IMR-90 (cell line): ENCODE measurements at regions not wholly inside any gene's neighbourhood (a gene's known extent, or its start where the extent isn't known, plus 50 kb on each side); places are given as distances from the start of the nearest gene placed in this dataset.

Experiments
- ATAC-seq: fragments of 200-7000 bp; cut with Tn5 transposase; 2 replicates; pipeline ENCODE4 v1.9.1; 2020; ENCODE audit warnings: low read depth, mild to moderate bottlenecking, moderate library complexity
- BruUV-seq: library from RNA; stranded (reverse); fragments of 400-500 nt; replicated peaks from 2 replicates; lab custom pipeline; 2021; lab: Mats Ljungman, UMichigan
- CTCF ChIA-PET: fragments of 300-600 bp; formaldehyde crosslinking; extraction: SDS; loops from one replicate; lab custom pipeline; 2021; ENCODE audit warnings: antibody characterized with exemption; lab: Yijun Ruan, JAX
- POLR2A ChIA-PET: fragments of 300-600 bp; sonication (Branson Sonifier 250); formaldehyde crosslinking; loops from one replicate; lab custom pipeline; 2022; ENCODE audit warnings: antibody characterized with exemption; ENCODE audit not compliant: unreplicated experiment; lab: Charles Lee
- DNase-seq: peaks from one replicate; pipeline ENCODE4 v3.0.0; 2013
- H2AFZ ChIP-seq: replicated peaks from 2 replicates; pipeline ENCODE3; 2013; ENCODE audit warnings: low read length, mild to moderate bottlenecking; ENCODE audit not compliant: poor library complexity
- H2AK5ac ChIP-seq: 2 replicates; pipeline ENCODE4 v1.6.1; 2013; ENCODE audit warnings: low read depth, low read length, inconsistent platforms
- H2AK9ac ChIP-seq: replicated peaks from 2 replicates; pipeline ENCODE3; 2013; ENCODE audit warnings: mild to moderate bottlenecking, low read depth, low read length, moderate library complexity; ENCODE audit not compliant: poor library complexity
- H2BK120ac ChIP-seq: 2 replicates; pipeline ENCODE4 v1.6.1; 2013; ENCODE audit warnings: low read depth, low read length, inconsistent platforms
- H2BK15ac ChIP-seq: 3 replicates; pipeline ENCODE4 v1.6.1; 2013; ENCODE audit warnings: low read depth, low read length, inconsistent platforms
- H2BK20ac ChIP-seq: 2 replicates; pipeline ENCODE4 v1.6.1; 2013; ENCODE audit warnings: low read depth, mild to moderate bottlenecking, inconsistent platforms, low read length, moderate library complexity
- H2BK5ac ChIP-seq: 2 replicates; pipeline ENCODE4 v1.6.1; 2013; ENCODE audit warnings: mild to moderate bottlenecking, low read depth, low read length, inconsistent platforms; ENCODE audit not compliant: poor library complexity, severe bottlenecking
- H3K14ac ChIP-seq: replicated peaks from 2 replicates; pipeline ENCODE4 v1.6.1; 2013; ENCODE audit warnings: low read depth, low read length, inconsistent platforms
- H3K18ac ChIP-seq: 2 replicates; pipeline ENCODE4 v1.6.1; 2013; ENCODE audit warnings: low read depth, low read length, control low read depth
- H3K23ac ChIP-seq: 2 replicates; pipeline ENCODE4 v1.6.1; 2013; ENCODE audit warnings: low read depth, low read length, inconsistent platforms
- H3K27ac ChIP-seq: 2 replicates; pipeline ENCODE4 v1.5.1; 2013; ENCODE audit warnings: mild to moderate bottlenecking, control low read depth, low read length; ENCODE audit not compliant: insufficient read depth
- H3K27me3 ChIP-seq: 2 replicates; pipeline ENCODE4 v1.6.1; 2013; ENCODE audit warnings: low read length; ENCODE audit not compliant: control insufficient read depth, insufficient read depth
- H3K36me3 ChIP-seq: 2 replicates; pipeline ENCODE4 v1.6.1; 2013; ENCODE audit warnings: low read length, mixed read lengths; ENCODE audit not compliant: control insufficient read depth, insufficient read depth
- H3K4ac ChIP-seq: 2 replicates; pipeline ENCODE4 v1.6.1; 2013; ENCODE audit warnings: low read depth, low read length, inconsistent platforms
- H3K4me1 ChIP-seq: 2 replicates; pipeline ENCODE4 v1.6.1; 2013; ENCODE audit warnings: low read length, mixed read lengths; ENCODE audit not compliant: control insufficient read depth, insufficient read depth
- H3K4me2 ChIP-seq: 2 replicates; pipeline ENCODE4 v1.6.1; 2013; ENCODE audit warnings: low read depth, mild to moderate bottlenecking, control low read depth, low read length, moderate library complexity
- H3K4me3 ChIP-seq: 2 replicates; pipeline ENCODE4 v1.5.1; 2013; ENCODE audit warnings: low read depth, mild to moderate bottlenecking, control low read depth, low read length, moderate library complexity; ENCODE audit not compliant: insufficient read depth
- H3K56ac ChIP-seq: 2 replicates; pipeline ENCODE4 v1.6.1; 2013; ENCODE audit warnings: low read length, inconsistent platforms; ENCODE audit not compliant: insufficient read depth; ENCODE audit errors: extremely low read depth
- H3K79me1 ChIP-seq, 2 experiments: 2 replicates each; pipeline ENCODE4 v1.6.1; 2013; ENCODE audit warnings: low read length in 2 of 2, inconsistent platforms in 1 of 2, low read depth in 1 of 2
- H3K9ac ChIP-seq: 2 replicates; pipeline ENCODE4 v1.6.1; 2013; ENCODE audit warnings: low read depth, low read length, control low read depth
- H3K9me1 ChIP-seq: 2 replicates; pipeline ENCODE4 v1.6.1; 2013; ENCODE audit warnings: low read length, inconsistent platforms; ENCODE audit not compliant: insufficient read depth
- H3K9me3 ChIP-seq: 2 replicates; pipeline ENCODE4 v1.6.1; 2013; ENCODE audit warnings: low read length; ENCODE audit not compliant: control insufficient read depth, insufficient read depth
- H4K20me1 ChIP-seq: 2 replicates; pipeline ENCODE4 v1.6.1; 2013; ENCODE audit warnings: low read length, inconsistent platforms; ENCODE audit not compliant: insufficient read depth
- H4K5ac ChIP-seq: 2 replicates; pipeline ENCODE4 v1.6.1; 2013; ENCODE audit warnings: mild to moderate bottlenecking, low read depth, low read length, control low read depth
- H4K8ac ChIP-seq, 2 experiments: 2 replicates each; pipeline ENCODE4 v1.6.1; 2013; ENCODE audit warnings: low read depth in 2 of 2, low read length in 2 of 2, control low read depth in 1 of 2, inconsistent platforms in 1 of 2
- H4K91ac ChIP-seq: 2 replicates; pipeline ENCODE4 v1.6.1; 2013; ENCODE audit warnings: low read depth, low read length, inconsistent platforms; ENCODE audit not compliant: insufficient read depth
- BHLHE40 ChIP-seq: fragments of 150-350 bp; IDR thresholded peaks from 2 replicates; pipeline ENCODE4 v1.6.1; 2016; ENCODE audit warnings: mild to moderate bottlenecking, low read depth, low read length
- CEBPB ChIP-seq: IDR thresholded peaks from 2 replicates; pipeline ENCODE4 v1.6.1; 2012; ENCODE audit warnings: low read depth, low read length, improper control_type of control experiment
- CHD1 ChIP-seq: IDR thresholded peaks from 2 replicates; pipeline ENCODE4 v1.6.1; 2012; ENCODE audit warnings: low read depth, low read length, improper control_type of control experiment
- FOS ChIP-seq: fragments of 150-350 bp; IDR thresholded peaks from 2 replicates; pipeline ENCODE4 v1.6.1; 2016; ENCODE audit warnings: low read depth, low read length
- MAFK ChIP-seq: IDR thresholded peaks from 2 replicates; pipeline ENCODE4 v1.6.1; 2012; ENCODE audit warnings: low read depth, low read length, improper control_type of control experiment
- MAZ ChIP-seq: IDR thresholded peaks from 2 replicates; pipeline ENCODE4 v1.6.1; 2012; ENCODE audit warnings: low read depth, mild to moderate bottlenecking, low read length, improper control_type of control experiment, moderate library complexity, borderline replicate concordance
- MXI1 ChIP-seq: IDR thresholded peaks from 2 replicates; pipeline ENCODE4 v1.6.1; 2012; ENCODE audit warnings: low read depth, mild to moderate bottlenecking, low read length, moderate library complexity, borderline replicate concordance
- NFE2L2 ChIP-seq: fragments of 150-350 bp; IDR thresholded peaks from 2 replicates; pipeline ENCODE4 v1.6.1; 2016; ENCODE audit warnings: low read depth, mild to moderate bottlenecking, low read length
- RAD21 ChIP-seq: IDR thresholded peaks from 2 replicates; pipeline ENCODE4 v1.6.1; 2012; ENCODE audit warnings: low read length, improper control_type of control experiment
- RCOR1 ChIP-seq: IDR thresholded peaks from 2 replicates; pipeline ENCODE4 v1.6.1; 2012; ENCODE audit warnings: mild to moderate bottlenecking, low read length, improper control_type of control experiment; ENCODE audit not compliant: insufficient replicate concordance
- RFX5 ChIP-seq: IDR thresholded peaks from 2 replicates; pipeline ENCODE4 v1.8.0; 2012; ENCODE audit warnings: low read depth, mild to moderate bottlenecking, low read length, moderate library complexity
- SMC3 ChIP-seq: fragments of 150-350 bp; IDR thresholded peaks from 2 replicates; pipeline ENCODE4 v1.6.1; 2016; ENCODE audit warnings: low read depth, mild to moderate bottlenecking, antibody characterized with exemption, low read length, moderate library complexity
- dilution Hi-C: fragments of 300-500 bp; cut with HindIII; formaldehyde crosslinking; loops from one replicate; pipeline ENCODE4 v1.14.3; 2018; ENCODE audit warnings: low sequenced_read_pairs; ENCODE audit not compliant: unreplicated experiment
- in situ Hi-C: fragments of 300-500 bp; cut with MboI; formaldehyde crosslinking; loops from 3 replicates; pipeline ENCODE4 v1.14.3; 2019; ENCODE audit warnings: low sequenced_read_pairs, inconsistent platforms, mixed read lengths
- intact Hi-C: fragments of 100-400 bp; cut with micrococcal nuclease; formaldehyde crosslinking; loops from 2 replicates; pipeline ENCODE4 v1.10.0; 2022
- TF ChIP-seq, protein P1 (sequence below): fragments of 150-350 bp; IDR thresholded peaks from 2 replicates; pipeline ENCODE4 v1.6.1; 2016; ENCODE audit warnings: low read depth, mild to moderate bottlenecking, low read length, moderate library complexity, borderline replicate concordance
- TF ChIP-seq, protein P2 (sequence below): conservative IDR thresholded peaks from 2 replicates; pipeline ENCODE4 v1.5.1; 2012; ENCODE audit warnings: mild to moderate bottlenecking, low read depth, low read length, improper control_type of control experiment

GRCh38 chr1:170332801-170333200, 187.0 kb downstream of the NTMT2 start:
- Histone ChIP-seq H4K5ac (no peak overlapping the region), H4K91ac (no peak overlapping the region), H2BK120ac (no peak overlapping the region), H3K9me3 (peaks cover 2% of the 10 kb centered on the region; the same call in 1 of the 2 replicates), H3K9me1 (no peaks in the 10 kb centered on the region), H2AK5ac (no peak overlapping the region), H3K9ac (no peak overlapping the region), H3K23ac (no peak overlapping the region), H2AFZ (no peak overlapping the region), H3K27me3 (no peaks in the 10 kb centered on the region), H2AK9ac (no peak overlapping the region), H3K18ac (no peak overlapping the region), H3K56ac (no peak overlapping the region), H3K4ac (no peak overlapping the region), H2BK5ac (no peak overlapping the region), H4K20me1 (no peaks in the 10 kb centered on the region), H2BK20ac (no peak overlapping the region), H3K4me1 (no peaks in the 10 kb centered on the region), H3K79me1 (no peaks in the 10 kb centered on the region), H3K4me3 (no peak overlapping the region), H3K27ac (no peak overlapping the region), H3K4me2 (no peak overlapping the region), H3K36me3 (no peaks in the 10 kb centered on the region), H4K8ac (no peak overlapping the region), H2BK15ac (no peak overlapping the region), H3K14ac (no peak overlapping the region)
- dilution Hi-C loops, result no loop called here
- no peak for DNase-seq
- ChIA-PET POLR2A (no interaction called here), CTCF (no interaction called here)
- no peak for TF ChIP-seq MAFK
- TF ChIP-seq, protein P1, sequence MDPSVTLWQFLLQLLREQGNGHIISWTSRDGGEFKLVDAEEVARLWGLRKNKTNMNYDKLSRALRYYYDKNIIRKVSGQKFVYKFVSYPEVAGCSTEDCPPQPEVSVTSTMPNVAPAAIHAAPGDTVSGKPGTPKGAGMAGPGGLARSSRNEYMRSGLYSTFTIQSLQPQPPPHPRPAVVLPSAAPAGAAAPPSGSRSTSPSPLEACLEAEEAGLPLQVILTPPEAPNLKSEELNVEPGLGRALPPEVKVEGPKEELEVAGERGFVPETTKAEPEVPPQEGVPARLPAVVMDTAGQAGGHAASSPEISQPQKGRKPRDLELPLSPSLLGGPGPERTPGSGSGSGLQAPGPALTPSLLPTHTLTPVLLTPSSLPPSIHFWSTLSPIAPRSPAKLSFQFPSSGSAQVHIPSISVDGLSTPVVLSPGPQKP, result no peak
- no peak for TF ChIP-seq FOS
- no peak for TF ChIP-seq SMC3
- no peak for TF ChIP-seq MAZ
- TF ChIP-seq, protein P2, sequence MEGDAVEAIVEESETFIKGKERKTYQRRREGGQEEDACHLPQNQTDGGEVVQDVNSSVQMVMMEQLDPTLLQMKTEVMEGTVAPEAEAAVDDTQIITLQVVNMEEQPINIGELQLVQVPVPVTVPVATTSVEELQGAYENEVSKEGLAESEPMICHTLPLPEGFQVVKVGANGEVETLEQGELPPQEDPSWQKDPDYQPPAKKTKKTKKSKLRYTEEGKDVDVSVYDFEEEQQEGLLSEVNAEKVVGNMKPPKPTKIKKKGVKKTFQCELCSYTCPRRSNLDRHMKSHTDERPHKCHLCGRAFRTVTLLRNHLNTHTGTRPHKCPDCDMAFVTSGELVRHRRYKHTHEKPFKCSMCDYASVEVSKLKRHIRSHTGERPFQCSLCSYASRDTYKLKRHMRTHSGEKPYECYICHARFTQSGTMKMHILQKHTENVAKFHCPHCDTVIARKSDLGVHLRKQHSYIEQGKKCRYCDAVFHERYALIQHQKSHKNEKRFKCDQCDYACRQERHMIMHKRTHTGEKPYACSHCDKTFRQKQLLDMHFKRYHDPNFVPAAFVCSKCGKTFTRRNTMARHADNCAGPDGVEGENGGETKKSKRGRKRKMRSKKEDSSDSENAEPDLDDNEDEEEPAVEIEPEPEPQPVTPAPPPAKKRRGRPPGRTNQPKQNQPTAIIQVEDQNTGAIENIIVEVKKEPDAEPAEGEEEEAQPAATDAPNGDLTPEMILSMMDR, result no peak
- TF ChIP-seq RCOR1, result no peak
- no peak for TF ChIP-seq CEBPB
- no peak for TF ChIP-seq MXI1
- no peak for TF ChIP-seq RFX5
- TF ChIP-seq NFE2L2, result no peak
- TF ChIP-seq RAD21, result no peak
- no peak for TF ChIP-seq BHLHE40
- no peak for TF ChIP-seq CHD1
- intact Hi-C loops, result no loop called here
- no peak for ATAC-seq
- BruUV-seq, result no TSS peak
- in situ Hi-C loops, result no loop called here
